GM12878 (cell line): ENCODE measurements at regions not wholly inside any gene's neighbourhood (a gene's known extent, or its start where the extent isn't known, plus 50 kb on each side); places are given as distances from the start of the nearest gene placed in this dataset.

Experiments
- ATAC-seq: fragments of 200-7000 bp; cut with Tn5 transposase; 3 replicates; pipeline ENCODE4 v1.9.1; 2020; ENCODE audit warnings: mild to moderate bottlenecking, moderate library complexity
- BruUV-seq: library from RNA; stranded (reverse); fragments of 400-500 nt; replicated peaks from 2 replicates; lab custom pipeline; 2021; lab: Mats Ljungman, UMichigan
- CTCF ChIA-PET: fragments of 300-600 bp; sonication (Branson Sonifier 250); formaldehyde crosslinking; extraction: SDS; loops from one replicate; lab custom pipeline; 2021; ENCODE audit warnings: inconsistent platforms; lab: Yijun Ruan, JAX
- POLR2A ChIA-PET: fragments of 350-600 bp; formaldehyde crosslinking; extraction: SDS; loops from one replicate; lab custom pipeline; 2021; ENCODE audit warnings: inconsistent platforms; lab: Charles Lee
- RAD21 ChIA-PET: fragments of 300-600 bp; sonication (Branson Sonifier 250); formaldehyde crosslinking; loops from one replicate; lab custom pipeline; 2023; ENCODE audit warnings: antibody characterized with exemption; ENCODE audit not compliant: unreplicated experiment; lab: Charles Lee
- SMC1A ChIA-PET: fragments of 300-600 bp; sonication (Branson Sonifier 250); formaldehyde crosslinking; loops from one replicate; lab custom pipeline; 2023; ENCODE audit not compliant: unreplicated experiment, uncharacterized antibody; lab: Charles Lee
- DNase-seq: peaks from one replicate; pipeline ENCODE4 v3.0.0-alpha.2; 2011; ENCODE audit warnings: low read depth, low spot score
- FAIRE-seq: peaks from 3 replicates; lab custom pipeline; 2011; peaks lifted over from hg19 to GRCh38; lab: Jason Lieb, UNC
- H2AFZ ChIP-seq: 2 replicates; pipeline ENCODE4 v1.6.0; 2011; ENCODE audit warnings: low read depth, low read length, control low read depth; ENCODE audit not compliant: control insufficient read depth
- H3K27ac ChIP-seq: 2 replicates; pipeline ENCODE4 v1.5.1; 2011; ENCODE audit warnings: control low read depth; ENCODE audit not compliant: control insufficient read depth, insufficient read depth
- H3K27me3 ChIP-seq, 2 experiments: replicated peaks in 1 of 2; 2 replicates each; pipeline versions ENCODE4 v1.6.0 to v1.6.1; 2011; ENCODE audit warnings: low read length in 1 of 2; ENCODE audit not compliant: control insufficient read depth in 2 of 2, insufficient read depth in 2 of 2
- H3K36me3 ChIP-seq, 2 experiments: 2 replicates each; pipeline ENCODE4 v1.5.1; 2011; ENCODE audit warnings: low read length in 1 of 2; ENCODE audit not compliant: control insufficient read depth in 2 of 2, insufficient read depth in 2 of 2
- H3K4me1 ChIP-seq: 2 replicates; pipeline ENCODE4 v1.6.1; 2011; ENCODE audit warnings: mild to moderate bottlenecking, low read length, moderate library complexity, mixed read lengths; ENCODE audit not compliant: control insufficient read depth, insufficient read depth
- H3K4me2 ChIP-seq: 2 replicates; pipeline ENCODE4 v1.6.0; 2011; ENCODE audit warnings: control low read depth; ENCODE audit not compliant: control insufficient read depth, insufficient read depth
- H3K4me3 ChIP-seq: fragments of 200-600 bp; sonication (generic); 2 replicates; pipeline ENCODE4 v1.5.1; 2016
- H3K79me2 ChIP-seq: 2 replicates; pipeline ENCODE4 v1.6.0; 2011; ENCODE audit warnings: low read length; ENCODE audit not compliant: control insufficient read depth, insufficient read depth
- H3K9ac ChIP-seq: 2 replicates; pipeline ENCODE4 v1.8.0; 2011; ENCODE audit warnings: low read length, control low read depth, mixed read lengths; ENCODE audit not compliant: control insufficient read depth, insufficient read depth
- H3K9me3 ChIP-seq: replicated peaks from 3 replicates; pipeline ENCODE4 v1.5.1; 2011; ENCODE audit warnings: mild to moderate bottlenecking, low read length; ENCODE audit not compliant: control insufficient read depth, insufficient read depth
- H4K20me1 ChIP-seq: 2 replicates; pipeline ENCODE4 v1.6.0; 2011; ENCODE audit not compliant: control insufficient read depth, insufficient read depth
- ATF3 ChIP-seq: IDR thresholded peaks from 2 replicates; pipeline ENCODE4 v1.6.1; 2011; ENCODE audit warnings: low read depth, mild to moderate bottlenecking, low read length, moderate library complexity, borderline replicate concordance; ENCODE audit errors: extremely low read depth
- E4F1 ChIP-seq: fragments of 450-650 bp; IDR thresholded peaks from 2 replicates; pipeline ENCODE4 v1.6.1; 2018; ENCODE audit warnings: borderline replicate concordance, mild to moderate bottlenecking; ENCODE audit not compliant: partially characterized antibody
- MEF2A ChIP-seq: IDR thresholded peaks from 2 replicates; pipeline ENCODE4 v1.6.1; 2011; ENCODE audit warnings: low read depth, mild to moderate bottlenecking, low read length, moderate library complexity; ENCODE audit not compliant: insufficient read depth
- MYB ChIP-seq: fragments of 150-350 bp; IDR thresholded peaks from 2 replicates; pipeline ENCODE4 v1.6.1; 2014; ENCODE audit warnings: mild to moderate bottlenecking, low read depth, low read length, borderline replicate concordance
- PAX8 ChIP-seq: fragments of 450-650 bp; IDR thresholded peaks from 2 replicates; pipeline ENCODE4 v1.6.1; 2017; ENCODE audit warnings: mild to moderate bottlenecking, moderate library complexity
- RB1 ChIP-seq: fragments of 450-650 bp; formaldehyde crosslinking; IDR thresholded peaks from 2 replicates; pipeline ENCODE4 v1.6.1; 2017; ENCODE audit warnings: mild to moderate bottlenecking, borderline replicate concordance
- SIX5 ChIP-seq: IDR thresholded peaks from 2 replicates; pipeline ENCODE4 v1.6.1; 2011; ENCODE audit warnings: mild to moderate bottlenecking, low read depth, low read length, moderate library complexity; ENCODE audit not compliant: severe bottlenecking
- SMAD1 ChIP-seq: fragments of 450-650 bp; IDR thresholded peaks from 2 replicates; pipeline ENCODE4 v1.6.1; 2018; ENCODE audit warnings: mild to moderate bottlenecking, low read depth; ENCODE audit not compliant: partially characterized antibody
- SP1 ChIP-seq: IDR thresholded peaks from one replicate; pipeline ENCODE4 v1.6.1; 2011; ENCODE audit warnings: low read depth, low read length
- SPI1 ChIP-seq: IDR thresholded peaks from 2 replicates; pipeline ENCODE4 v1.6.1; 2011; ENCODE audit warnings: low read depth, mild to moderate bottlenecking, low read length, moderate library complexity, borderline replicate concordance; ENCODE audit not compliant: insufficient read depth
- WRNIP1 ChIP-seq: IDR thresholded peaks from 2 replicates; pipeline ENCODE4 v1.6.1; 2011; ENCODE audit warnings: low read depth, low read length, improper control_type of control experiment, borderline replicate concordance
- YY1 ChIP-seq: IDR thresholded peaks from 2 replicates; pipeline ENCODE4 v1.6.1; 2011; ENCODE audit warnings: low read depth, mild to moderate bottlenecking, low read length
- ZNF24 ChIP-seq: fragments of 450-650 bp; IDR thresholded peaks from 2 replicates; pipeline ENCODE4 v1.6.1; 2017; ENCODE audit warnings: antibody characterized with exemption, mild to moderate bottlenecking
- WGBS: methylation state at CpG from one replicate; pipeline ENCODE4 v1.1.6; 2016; ENCODE audit warnings: low lambda C conversion rate; ENCODE audit not compliant: insufficient replicate concordance, insufficient coverage; ENCODE audit errors: missing lambda C conversion rate; 5-methylcytosine and 5-hydroxymethylcytosine counted together
- in situ Hi-C: fragments of 300-500 bp; cut with MboI; formaldehyde crosslinking; loops from 9 replicates; pipeline ENCODE4 v1.14.3; 2018; ENCODE audit warnings: mixed read lengths
- intact Hi-C: fragments of 100-400 bp; cut with micrococcal nuclease; formaldehyde crosslinking; loops from one replicate; pipeline ENCODE4 v1.14.2; 2022; ENCODE audit not compliant: unreplicated experiment

- SMC1A ChIA-PET = no interaction called here
- WGBS = 8% methylated on average over 2 of the region's 2 CpGs
- Histone ChIP-seq H3K4me1 (no peaks in the 10 kb centered on the region), H3K9ac (no peak overlapping the region)
- TF ChIP-seq MEF2A (no peak), ZNF24 (no peak), WRNIP1 (no peak), SMAD1 (no peak), YY1 (no peak), RB1 (no peak), SPI1 (no peak), MYB (no peak), SIX5 (no peak), ATF3 (no peak), PAX8 (no peak), SP1 (no peak), E4F1 (no peak)
- TF ChIP-seq, all 136 proteins: peak for 0
- Histone ChIP-seq H3K27ac (no peak overlapping the region), H3K4me3 (no peak overlapping the region), H3K36me3 (no peaks in the 10 kb centered on the region), H4K20me1 (no peaks in the 10 kb centered on the region), H3K9me3 (no peaks in the 10 kb centered on the region), H3K79me2 (no peaks in the 10 kb centered on the region), H2AFZ (no peak overlapping the region), H3K4me2 (no peak overlapping the region), H3K27me3 (no peaks in the 10 kb centered on the region; a peak in 1 of 4 replicates)
- no peak for FAIRE-seq
- ChIA-PET CTCF (interaction anchor here (0.7 kb wide), 1 partner anchor 404 kb away, joined by 3 read pairs; no protein-coding TSS in a partner anchor), RAD21 (interaction anchor here (0.6 kb wide), 1 partner anchor 471 kb away, joined by 4 read pairs; no protein-coding TSS in a partner anchor), POLR2A (interaction anchor here (0.6 kb wide), 1 partner anchor 45 kb away, joined by 3 read pairs; no protein-coding TSS in a partner anchor)
- BruUV-seq = no TSS peak
- intact Hi-C loops = no loop called here
- no peak for DNase-seq
- no peak for ATAC-seq
- in situ Hi-C loops = no loop called here
Observed at GRCh38 chr4:123708902-123709301, 312.3 kb downstream of the SPRY1 start.
